Liver (tissue), 2 donors: ENCODE measurements at regions not wholly inside any gene's neighbourhood (a gene's known extent, or its start where the extent isn't known, plus 50 kb on each side); places are given as distances from the start of the nearest gene placed in this dataset.

ENCODE experiments used
- YY1 ChIP-seq: IDR thresholded peaks from 2 replicates; pipeline ENCODE4 v1.6.1; 2016; ENCODE audit warnings: antibody characterized with exemption, mild to moderate bottlenecking
- TF ChIP-seq, protein P1 (sequence below): fragments of 150-350 bp; IDR thresholded peaks from 2 replicates; pipeline ENCODE4 v1.5.1; 2017; ENCODE audit warnings: improper control_type of control experiment, low read depth, low read length; ENCODE audit not compliant: missing input control
- donor health status: healthy.

GRCh38 chr1:70768216-70768615 lies 279.4 kb downstream of the PTGER3 start:
- TF ChIP-seq, protein P1, sequence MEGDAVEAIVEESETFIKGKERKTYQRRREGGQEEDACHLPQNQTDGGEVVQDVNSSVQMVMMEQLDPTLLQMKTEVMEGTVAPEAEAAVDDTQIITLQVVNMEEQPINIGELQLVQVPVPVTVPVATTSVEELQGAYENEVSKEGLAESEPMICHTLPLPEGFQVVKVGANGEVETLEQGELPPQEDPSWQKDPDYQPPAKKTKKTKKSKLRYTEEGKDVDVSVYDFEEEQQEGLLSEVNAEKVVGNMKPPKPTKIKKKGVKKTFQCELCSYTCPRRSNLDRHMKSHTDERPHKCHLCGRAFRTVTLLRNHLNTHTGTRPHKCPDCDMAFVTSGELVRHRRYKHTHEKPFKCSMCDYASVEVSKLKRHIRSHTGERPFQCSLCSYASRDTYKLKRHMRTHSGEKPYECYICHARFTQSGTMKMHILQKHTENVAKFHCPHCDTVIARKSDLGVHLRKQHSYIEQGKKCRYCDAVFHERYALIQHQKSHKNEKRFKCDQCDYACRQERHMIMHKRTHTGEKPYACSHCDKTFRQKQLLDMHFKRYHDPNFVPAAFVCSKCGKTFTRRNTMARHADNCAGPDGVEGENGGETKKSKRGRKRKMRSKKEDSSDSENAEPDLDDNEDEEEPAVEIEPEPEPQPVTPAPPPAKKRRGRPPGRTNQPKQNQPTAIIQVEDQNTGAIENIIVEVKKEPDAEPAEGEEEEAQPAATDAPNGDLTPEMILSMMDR: no peak
- TF ChIP-seq YY1: no peak
